Fibroblast of skin of right quadriceps (primary cell): ENCODE measurements at regions not wholly inside any gene's neighbourhood (a gene's known extent, or its start where the extent isn't known, plus 50 kb on each side); places are given as distances from the start of the nearest gene placed in this dataset.

ENCODE experiments used
- DNase-seq: peaks from one replicate; pipeline ENCODE4 v3.0.0-alpha.2; 2013

GRCh38 chr2:153189091-153189888 lies 289.3 kb downstream of the RPRM start:
- DNase-seq, result no peak

GRCh38 chr2:153179808-153180207 lies 298.8 kb downstream of the RPRM start:
- DNase-seq, result no peak

- DNase-seq, result no peak
Measured at GRCh38 chr2:153169609-153170008, 309.0 kb downstream of the RPRM start.

DNA sequence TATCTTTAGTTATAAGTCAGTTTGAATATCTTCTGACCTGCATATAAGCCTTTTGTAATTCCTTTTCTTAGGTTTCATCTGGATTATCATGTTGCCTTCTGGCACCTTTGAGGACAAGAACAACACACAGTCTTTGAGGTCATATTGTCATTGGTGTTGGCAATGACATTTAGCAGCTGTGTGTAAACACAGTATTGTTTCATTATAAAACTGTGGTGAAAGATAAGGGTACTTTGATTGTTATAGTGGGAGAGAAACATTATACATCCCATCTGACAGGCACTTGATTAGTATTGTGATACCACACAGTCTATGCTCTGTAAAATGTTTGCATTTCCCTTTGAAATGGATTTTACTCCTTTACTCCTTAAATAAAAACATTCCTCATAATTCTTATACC lies 313.5 kb downstream of the RPRM start:
- DNase-seq, result no peak

GRCh38 chr2:153163055-153163454 lies 315.5 kb downstream of the RPRM start:
- peak; percentile 13 for DNase-seq

DNA sequence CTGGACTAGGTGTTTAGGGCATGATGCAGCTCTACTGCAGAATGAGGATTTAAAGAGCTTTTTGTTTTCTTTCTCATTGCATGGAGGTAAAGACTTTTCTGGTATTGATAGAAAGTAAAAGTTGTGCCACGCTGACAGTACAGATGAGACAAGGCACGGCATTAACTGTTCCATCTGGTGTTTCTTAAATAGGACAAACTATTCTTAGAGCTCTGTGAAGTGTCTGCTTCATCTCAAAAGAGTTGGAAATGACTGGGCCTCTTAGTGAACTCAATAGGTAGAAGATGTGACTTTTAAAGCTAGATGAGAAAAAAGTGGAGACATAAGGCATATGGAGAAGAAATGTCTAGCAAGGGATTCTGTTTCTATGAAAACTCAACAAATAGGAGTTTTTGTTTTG lies 321.8 kb downstream of the RPRM start:
- DNase-seq, result no peak

- no peak for DNase-seq
Measured at GRCh38 chr2:153152036-153152435, 326.5 kb downstream of the RPRM start.

DNA sequence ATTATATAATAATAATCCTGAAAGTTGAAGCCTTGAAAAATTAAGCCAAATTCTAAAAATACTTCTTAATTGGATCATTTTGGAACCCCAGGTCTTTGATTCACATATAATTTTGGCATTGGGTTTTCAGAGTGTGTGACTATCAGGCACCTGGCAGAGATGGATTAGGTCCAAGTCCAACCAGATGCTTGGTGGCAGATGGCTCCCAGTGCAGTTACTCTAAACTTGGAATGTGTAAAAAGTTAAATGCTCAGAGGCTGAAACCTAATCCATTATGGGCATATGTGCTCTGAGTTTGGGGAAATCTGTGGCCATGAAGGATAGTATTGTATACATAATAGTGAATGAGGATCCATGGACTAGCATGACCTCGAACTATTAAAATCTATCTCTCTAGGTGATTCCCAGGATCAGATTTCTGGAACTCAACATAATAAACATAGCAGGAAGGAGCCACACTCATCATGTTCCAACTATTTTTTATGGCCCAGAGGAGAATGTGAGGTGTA lies 333.0 kb downstream of the RPRM start:
- DNase-seq, result no peak

- no peak for DNase-seq
Measured at GRCh38 chr2:153143540-153143939, 335.0 kb downstream of the RPRM start.

GRCh38 chr2:153140498-153140897 lies 338.1 kb downstream of the RPRM start:
- DNase-seq, result no peak

DNA sequence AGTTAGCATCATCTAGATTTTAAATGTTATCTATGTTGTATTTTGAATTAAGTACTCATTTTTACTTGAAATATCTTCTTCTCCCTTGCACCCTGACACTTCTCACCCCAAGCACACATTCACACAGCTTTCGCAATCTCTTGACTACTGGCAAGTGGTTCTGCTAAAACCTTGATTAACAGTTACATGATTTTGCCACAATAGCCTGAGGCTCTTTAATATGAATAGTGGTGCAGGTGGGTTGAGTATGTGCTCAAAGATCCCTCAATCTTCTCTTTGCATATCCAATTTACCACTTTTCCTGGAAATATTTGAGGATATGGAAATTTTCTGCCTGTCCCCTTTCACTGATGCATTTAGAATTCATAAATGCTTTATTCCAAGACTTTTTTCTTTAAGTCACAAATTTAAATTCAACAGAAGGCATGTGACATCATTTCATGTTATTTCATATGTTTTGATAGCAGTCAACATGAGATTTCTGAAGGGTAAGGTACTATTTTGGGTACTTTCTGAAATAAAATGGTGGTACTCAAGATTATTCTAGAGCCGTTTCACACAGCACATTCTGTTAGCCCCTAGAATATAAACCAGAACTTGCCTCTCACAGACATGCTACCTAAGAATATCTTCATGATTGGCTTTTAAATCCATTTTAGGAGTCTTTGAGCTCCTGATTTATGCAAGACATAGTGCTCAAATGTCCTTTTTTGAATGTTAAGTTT lies 339.7 kb downstream of the RPRM start:
- no peak for DNase-seq

DNA sequence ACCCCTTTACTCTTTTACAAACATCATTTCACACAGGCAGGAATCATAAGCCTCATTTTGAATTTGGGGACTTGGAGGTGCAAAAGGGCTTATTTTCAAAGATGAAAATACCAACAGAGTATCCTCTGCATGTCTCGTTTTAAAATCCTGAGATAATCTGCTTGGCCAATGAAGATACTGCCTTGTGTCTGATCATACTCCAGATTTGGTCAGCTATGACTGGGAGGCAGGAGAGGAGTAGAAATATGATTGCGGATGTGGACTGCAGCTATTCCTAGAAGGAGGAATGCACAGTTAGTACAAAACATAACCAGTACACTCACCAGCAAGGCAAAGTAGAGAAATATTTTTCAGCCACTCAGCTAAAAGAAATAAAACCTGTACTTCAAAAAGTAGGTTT lies 342.3 kb downstream of the RPRM start:
- no peak for DNase-seq

- DNase-seq, result no peak
Measured at GRCh38 chr2:153134725-153135124, 343.8 kb downstream of the RPRM start.

DNA sequence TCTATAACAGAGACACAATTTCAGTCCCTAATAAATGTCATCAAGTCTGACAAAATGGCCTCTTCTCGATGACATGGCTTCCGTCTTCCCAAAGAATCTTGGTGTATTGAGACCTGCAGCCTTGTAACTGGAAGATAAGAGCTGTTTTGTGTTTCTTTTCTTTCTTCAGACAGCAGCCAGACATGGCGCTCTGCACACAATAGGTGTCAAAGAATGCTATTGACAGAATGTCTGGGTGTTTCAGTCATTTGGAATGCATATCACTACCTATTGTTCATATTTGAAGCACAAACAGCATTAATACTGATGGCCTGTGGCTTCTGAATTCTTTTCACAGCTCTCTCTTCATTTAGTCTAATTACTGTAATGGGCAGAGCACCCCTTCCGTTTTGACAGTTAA lies 344.8 kb downstream of the RPRM start:
- no peak for DNase-seq

GRCh38 chr2:153132418-153132817 lies 346.1 kb downstream of the RPRM start:
- DNase-seq, result no peak

GRCh38 chr2:153115141-153115540 lies 363.4 kb downstream of the RPRM start:
- no peak for DNase-seq

DNA sequence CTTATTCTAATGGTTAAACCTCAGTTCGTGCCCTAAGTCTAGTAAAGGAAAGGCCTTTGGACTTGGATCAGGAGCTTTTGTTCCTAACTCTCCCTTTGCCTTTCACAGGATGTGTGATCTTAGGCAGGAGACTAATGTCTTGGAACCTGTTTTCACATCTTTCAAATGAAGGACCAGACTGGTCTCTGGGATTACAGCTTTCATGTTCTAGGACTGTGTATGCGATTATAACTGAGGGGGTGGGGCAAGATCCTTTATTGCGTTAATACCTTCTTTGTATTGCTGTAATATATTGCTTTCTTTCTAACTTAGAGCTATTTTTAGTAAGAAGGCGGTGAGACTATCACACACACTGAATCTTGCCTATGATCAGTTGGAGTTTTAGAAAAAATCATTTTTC lies 368.1 kb downstream of the RPRM start:
- DNase-seq, result no peak

DNA sequence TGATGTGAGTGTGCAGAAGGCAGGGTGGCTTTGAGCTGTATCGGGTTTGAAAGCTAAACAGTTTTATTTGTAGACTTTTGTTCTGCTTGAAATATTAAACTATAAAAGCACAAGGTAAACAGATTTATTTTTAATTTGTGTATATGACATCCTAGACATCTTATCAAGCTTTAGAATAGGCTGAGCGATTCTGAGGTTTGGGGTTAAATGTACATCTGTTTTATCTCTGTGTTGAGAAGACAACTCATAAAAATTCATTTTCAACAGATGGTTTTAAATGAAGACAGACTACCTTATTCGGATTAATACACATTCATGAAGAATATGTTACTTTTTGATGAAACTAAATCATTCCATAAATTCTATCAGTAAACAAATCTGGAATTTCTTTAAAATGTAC lies 368.8 kb downstream of the RPRM start:
- no peak for DNase-seq

DNA sequence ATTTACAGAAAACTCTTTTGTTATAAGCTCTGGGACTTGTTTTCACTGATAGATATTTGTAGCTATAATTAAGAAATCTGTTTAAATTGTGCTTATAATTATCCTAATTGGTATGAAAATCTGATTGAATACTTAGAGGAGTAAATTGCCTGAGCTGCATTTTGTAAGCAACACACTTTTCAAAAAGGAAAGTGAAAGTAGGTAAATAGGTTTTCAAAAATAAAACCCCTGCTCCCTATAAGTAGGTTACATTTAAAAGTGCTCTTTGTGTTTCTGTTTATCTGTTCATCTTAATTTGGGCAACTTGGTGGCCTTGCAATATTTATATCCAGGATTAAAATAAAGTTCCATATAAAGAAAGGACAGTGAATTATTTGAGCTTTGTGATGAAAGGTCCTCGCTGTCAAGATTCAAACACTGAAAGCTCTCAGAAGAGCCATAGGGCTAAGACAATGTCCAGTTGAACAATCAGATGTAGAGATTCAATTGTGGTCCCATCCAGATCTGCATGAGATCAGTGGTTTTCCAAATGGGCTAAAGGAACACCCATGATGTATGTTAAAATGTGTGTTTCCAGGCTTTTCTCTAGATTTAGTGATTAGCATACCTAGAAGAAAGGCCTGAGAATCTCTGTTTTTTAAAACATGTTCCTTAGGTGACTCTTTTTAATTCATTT lies 371.6 kb downstream of the RPRM start:
- DNase-seq, result no peak

DNA sequence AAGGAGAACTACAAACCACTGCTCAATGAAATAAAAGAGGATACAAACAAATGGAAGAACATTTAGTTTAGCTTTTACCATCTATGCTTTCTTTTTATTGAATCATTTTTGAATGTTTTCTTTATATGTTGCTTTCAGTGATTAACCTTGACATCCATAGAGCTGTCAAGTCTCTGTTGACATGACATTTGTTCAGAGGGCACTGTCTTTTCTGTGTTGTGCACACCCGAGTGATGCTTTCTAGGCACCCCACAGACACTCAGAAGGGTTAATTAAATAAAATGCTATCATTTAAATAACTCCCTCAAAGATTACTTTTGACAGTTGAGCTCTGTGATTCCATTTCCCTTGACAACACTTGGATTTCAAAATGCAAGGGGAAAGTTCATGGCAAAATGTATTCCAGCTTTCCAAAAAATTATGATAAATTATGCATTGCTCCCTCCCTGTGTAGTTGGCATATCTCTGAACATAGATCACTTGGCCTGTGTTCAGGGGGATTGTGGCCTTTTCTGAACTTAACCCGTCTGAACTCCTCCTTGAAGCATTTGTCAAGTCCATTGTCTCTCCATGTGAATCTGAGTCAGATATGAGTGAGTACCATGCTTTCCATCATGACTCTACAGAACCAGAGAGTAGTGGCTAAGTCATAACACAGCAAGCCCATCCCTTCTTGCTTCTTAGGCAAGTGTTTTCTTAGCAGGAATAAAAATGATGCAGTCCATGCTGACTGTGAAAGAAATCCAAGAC lies 372.6 kb downstream of the RPRM start:
- DNase-seq, result no peak

DNA sequence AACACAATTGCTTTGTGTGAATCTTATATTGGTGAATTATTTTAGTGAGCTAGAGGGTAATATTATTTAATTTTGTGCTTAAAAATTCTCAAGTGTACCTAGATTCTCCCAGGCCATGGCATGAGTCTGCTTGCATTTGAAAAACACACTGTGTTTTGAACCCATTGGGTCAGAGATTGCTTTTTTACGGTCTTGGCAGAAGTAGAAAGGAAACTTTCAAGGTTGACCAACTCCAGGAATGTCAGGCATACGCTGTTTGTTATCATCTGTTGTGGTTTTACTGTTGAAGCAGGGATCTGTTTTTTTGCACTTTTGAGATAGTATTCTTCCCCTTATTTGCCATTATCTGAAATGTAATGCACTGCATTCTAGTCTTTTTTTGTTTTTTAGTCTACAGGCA lies 377.4 kb downstream of the RPRM start:
- DNase-seq, result no peak

DNA sequence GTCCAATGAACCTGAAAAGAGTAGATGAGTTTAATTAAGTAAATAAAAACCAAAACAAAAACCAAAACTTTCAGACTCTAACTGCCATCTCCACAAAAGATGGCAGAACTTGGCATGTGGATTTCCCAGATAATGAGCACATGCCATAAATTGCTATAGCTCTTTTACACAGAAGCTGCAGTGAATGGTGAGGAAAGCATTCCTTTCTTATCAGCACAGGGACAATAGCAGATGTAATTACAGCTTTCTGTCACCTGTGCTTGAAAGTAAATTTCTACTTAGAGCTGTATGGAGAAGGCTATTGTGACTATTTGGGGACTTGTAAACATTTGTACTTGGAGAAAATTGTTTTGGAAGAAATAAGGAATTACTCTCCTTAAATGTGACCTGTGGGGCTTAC lies 378.4 kb downstream of the RPRM start:
- no peak for DNase-seq

GRCh38 chr2:153098073-153098472 lies 379.7 kb downstream of the ARL6IP6 start:
- no peak for DNase-seq
